NCI-H226 (cell line): ENCODE measurements at regions not wholly inside any gene's neighbourhood (a gene's known extent, or its start where the extent isn't known, plus 50 kb on each side); places are given as distances from the start of the nearest gene placed in this dataset.

Source experiments
- DNase-seq: peaks from one replicate; pipeline ENCODE4 v3.0.0-alpha.2; 2015

DNA sequence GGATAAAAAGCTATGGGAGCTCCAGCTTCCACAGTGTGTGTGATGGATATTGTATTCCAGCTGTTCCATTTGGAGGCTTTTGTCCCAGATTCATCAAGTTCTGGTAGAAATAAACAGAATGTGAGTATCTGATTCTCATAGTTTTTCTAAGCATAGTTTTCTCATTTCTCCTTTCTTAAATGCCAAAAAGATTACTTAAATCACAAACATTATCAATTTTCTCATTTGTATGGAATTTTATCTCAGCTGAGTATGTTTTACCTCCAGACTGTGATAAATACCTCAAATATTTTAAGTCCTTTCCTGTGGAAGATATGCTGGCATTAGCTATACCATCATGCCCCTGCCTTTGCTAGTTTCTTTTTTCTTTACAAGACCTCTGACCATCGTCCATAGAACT, 767.3 kb downstream of the TFAP2A start:
- DNase-seq: peak; percentile 93

GRCh38 chr6:9647071-9647445, 767.8 kb downstream of the TFAP2A start:
- peak; percentile 53 for DNase-seq

DNA sequence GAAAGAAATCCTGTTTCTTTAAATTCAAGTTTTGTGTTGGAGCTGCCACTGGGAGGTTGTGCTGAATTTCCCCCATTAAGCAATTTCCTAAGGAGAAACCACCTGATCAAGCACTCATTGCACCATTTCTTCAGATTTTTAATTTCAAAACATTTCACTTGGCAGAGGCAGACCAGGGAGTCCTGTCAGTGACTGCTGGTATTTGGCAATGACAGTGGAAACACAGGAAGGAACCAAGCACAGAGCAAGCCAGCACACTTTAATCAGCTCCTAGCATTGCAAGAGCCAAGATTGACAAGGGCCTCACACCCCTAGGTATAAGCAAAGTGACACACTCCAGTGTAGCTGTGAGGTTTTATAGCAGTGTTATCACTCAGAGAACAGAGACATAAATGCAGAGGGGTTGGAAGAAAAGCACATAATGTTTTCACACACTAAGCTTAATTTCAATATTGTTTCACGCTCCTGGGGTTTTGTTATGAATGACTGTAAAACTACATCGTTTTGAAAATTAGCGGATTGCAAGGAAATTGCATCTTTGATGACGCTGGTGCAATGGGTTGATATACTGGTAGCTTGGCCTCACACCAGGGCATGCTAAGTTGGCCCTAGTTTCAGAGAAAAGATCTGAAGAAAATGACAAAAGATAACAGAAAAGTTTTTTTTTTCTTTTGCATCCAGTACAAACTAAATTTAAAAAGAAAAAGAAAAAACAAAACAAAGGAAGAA, 768.4 kb downstream of the TFAP2A start:
- DNase-seq: peak; percentile 91

DNA sequence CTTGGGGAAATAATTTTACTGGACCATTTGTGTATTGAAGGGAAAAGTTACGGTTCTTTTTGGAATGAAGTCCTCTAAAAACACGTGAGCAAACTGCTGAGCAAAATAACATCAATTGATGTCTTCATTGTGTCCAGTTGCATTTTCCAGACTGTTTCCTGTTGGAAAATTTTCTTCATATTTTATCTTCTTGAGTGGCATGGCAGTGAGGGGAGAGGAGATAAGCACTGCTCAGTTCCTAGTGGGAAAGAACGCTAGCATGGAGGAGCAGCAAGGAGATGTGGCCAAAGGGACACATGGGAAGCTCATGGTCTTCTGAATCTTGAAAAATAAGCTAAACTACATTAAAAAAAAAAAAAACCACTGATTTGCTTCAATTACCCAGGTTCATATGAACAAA, 776.0 kb downstream of the TFAP2A start:
- no peak for DNase-seq

DNA sequence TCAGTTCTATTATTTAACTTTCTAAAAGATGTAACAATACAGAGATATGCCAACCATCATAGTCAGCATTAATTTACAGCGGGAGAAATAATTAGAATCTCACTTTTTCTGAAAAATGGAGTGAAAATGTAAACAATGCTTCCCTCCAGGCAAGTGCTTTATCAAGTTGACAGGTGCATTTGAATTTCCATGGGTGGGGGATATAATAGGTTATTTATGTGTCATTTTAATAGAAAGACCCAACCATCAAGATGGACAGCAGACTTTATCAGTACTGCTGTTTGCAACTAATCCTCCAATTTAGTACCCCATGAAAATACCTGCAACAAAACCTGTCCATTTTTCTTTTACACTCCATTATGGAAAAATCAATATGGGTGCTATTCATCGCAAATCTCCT, 780.1 kb downstream of the TFAP2A start:
- DNase-seq: no peak

DNA sequence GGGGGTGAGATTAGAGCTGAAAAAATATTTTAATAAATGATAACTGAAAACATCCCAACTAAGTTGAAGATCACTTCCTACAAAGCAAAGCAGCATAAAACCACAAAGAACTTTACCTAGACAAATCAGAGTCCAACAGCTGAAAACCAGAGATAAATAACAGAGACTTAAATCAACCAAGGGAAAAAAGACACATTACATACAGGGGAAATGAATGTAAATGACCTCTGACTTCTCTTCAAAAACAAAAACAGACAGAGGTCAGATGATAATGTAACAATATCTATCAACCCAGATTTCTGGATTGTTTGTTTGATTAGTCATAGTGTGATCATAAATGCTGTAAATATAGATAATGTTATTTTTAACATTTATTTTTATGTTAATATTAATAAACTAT, 782.8 kb downstream of the TFAP2A start:
- DNase-seq: no peak

- DNase-seq: peak; percentile 50
Measured at GRCh38 chr6:9628819-9629218, 786.1 kb downstream of the TFAP2A start.

- DNase-seq: no peak
Measured at GRCh38 chr6:9627916-9628315, 787.0 kb downstream of the TFAP2A start.

GRCh38 chr6:9623985-9624384, 790.9 kb downstream of the TFAP2A start:
- DNase-seq: peak; percentile 42

DNA sequence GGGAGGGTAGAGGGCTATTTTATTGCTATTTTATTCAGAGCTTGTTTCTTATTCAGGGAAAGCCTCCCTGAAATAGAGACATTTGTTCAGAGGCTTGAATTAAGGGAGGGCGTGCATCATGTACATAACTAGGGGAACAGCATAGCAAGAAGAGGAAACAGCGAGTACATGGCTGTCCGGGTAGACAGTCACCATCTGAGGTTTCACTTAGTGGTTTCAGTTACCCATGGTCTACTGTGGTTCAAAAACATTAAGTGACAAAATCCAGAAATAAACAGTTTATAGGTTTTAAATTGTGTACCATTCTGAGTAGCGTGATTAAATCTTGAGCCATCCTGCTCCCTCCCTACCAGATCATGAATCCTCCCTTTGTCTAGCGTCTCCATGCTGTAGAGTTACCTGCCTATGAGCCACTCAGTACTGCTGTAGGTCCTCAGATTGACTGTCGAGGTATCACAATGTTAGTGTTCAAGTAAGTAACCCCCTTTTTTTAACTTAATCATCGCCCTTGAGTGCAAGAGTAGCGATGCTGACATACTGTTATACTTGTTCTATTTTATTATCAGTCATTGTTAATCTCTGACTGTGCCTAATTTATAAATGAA, 791.5 kb downstream of the TFAP2A start:
- no peak for DNase-seq

GRCh38 chr6:9621276-9621675, 793.6 kb downstream of the TFAP2A start:
- no peak for DNase-seq

DNA sequence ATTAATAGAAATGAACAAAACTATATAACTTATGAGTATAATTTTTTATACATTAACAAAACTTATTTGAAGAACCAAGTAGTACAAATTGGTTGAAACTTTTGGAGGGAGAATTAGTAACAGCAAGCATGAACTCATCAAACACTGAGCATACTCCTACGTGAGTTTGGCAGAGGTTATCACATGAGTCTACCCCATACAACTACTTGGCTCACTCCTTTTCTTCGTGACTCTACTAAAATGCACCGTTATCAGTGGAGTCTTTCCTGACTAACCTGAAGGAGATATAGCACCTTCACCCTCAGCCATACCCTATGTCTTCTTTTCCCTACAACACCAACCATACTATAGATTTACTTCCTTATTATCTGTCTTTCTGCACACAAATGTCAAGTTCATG, 794.2 kb downstream of the TFAP2A start:
- peak; percentile 67 for DNase-seq

GRCh38 chr6:9620263-9620662, 794.6 kb downstream of the TFAP2A start:
- DNase-seq: peak; percentile 22

DNA sequence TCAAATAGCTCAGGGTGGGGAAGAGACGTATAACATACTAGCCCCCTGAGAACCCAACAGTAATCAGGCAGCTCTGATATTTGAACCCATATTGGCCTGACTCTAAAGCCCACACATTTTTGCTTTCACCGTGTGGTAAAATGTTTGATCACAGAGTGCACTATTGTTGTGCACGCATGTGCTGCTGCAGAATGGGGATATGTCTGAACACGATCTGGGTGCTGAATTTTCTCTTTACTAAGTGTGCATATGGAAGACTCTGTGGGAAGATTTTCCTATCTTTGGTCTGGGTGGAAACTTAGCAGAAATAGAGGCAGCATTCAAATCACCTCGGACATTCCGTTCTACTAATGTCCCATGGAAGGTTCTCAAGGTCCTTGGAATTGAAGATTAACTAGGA, 800.1 kb downstream of the TFAP2A start:
- DNase-seq: no peak

DNA sequence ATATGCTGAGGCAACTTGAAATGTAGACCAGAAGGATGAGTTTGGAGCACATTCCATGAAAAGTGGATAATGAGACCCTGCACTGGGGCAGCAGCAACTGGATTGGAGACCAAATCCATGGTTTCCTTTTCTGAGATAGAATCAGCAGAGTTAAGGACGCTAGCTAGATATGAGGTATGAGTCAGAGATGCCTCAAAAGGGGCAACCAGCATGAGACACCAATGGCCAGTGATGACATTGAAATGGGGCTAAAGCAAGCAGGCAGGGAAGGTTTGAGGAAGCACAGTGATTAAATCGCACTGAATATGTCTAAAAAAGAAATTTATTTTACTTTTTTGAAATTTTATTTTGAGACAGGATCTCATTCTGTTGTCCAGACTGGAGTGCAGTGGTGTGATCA, 802.4 kb downstream of the TFAP2A start:
- no peak for DNase-seq

DNA sequence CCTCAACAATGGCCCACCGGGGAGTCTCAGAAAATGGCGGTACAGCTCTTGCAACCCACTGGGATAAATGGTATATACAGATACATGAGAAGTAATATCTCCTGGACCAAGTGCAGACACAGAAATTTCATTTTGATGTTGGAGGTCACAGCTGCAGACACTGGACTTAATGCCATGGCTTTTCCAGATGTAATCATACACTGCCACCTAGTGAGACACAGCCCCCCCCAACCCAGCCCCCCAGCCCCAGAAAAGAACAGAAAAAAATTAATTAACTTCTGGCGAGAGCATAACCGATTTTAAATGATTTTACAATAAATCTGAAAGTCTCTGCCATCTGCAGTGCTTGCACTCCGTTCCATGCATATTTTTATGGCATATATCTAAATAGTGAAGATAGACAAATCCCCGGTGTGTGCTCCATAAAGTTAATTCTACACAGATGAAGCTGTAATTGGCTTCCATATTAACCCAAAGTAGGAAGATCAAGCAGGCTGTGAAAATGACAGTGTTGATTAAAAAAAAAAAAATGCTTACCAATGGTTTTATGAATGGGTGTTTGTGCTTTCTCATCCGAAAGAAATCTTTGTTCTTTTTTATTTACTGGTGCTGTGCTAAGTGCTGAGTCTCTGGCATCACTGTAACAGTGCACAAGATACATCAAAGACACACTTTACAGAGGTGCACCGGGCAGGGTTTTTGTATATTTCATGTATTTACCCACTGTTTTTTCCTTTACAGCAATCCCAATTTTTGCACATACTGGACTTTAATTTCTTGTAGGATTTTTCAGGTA, 804.1 kb downstream of the TFAP2A start:
- DNase-seq: no peak

DNA sequence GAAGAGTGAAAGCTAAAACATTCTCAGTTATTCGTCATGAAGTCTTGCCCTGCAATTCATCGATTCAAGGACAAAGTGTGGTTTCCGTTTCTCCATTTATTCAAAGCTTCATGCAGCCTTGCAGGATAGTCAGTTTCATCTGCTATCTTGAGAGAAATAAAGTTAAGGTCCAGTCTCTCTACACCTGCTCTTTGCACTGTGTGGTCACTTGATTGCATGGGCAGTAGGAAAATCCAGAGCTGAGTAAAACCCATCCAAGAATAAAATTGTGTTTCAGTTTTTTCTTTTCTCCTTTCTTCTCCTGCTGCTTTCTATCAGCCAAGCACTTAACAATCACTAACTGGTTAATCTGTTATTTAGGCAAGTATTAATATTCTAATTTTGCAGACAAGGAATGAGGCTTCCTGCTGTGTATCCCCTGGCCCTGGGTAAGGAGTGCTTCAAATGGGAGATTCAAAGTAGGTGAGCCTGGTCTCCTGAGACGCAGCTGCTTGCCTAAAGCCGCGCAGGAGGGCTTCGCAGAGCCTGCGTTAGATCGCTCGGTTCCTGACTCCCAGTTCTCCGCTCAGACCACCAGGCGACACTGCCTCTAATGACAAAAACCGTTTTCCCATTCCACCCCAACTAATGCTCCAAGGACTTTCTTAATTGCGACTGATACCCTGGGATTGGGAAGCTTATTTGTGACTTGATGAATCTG, 808.3 kb downstream of the TFAP2A start:
- no peak for DNase-seq

DNA sequence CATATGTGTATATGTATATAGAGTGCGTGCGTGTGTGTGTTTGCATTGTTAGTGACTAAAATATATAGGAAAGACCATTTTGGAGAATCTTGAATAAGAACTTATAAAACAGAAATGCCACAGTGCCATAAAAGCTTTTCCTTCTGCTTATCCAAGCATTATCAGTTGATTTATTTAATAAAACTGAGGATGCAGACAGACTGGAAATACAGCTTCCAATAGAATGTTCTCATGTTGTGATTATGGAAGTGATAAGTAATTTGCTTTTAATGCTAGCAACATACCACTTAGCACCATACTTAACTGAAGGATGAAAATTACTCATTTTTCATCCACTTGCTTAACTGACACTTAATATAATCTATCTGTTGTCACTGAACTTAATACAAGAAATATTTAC, 820.1 kb downstream of the TFAP2A start:
- DNase-seq: no peak

GRCh38 chr6:9593554-9593953, 821.3 kb downstream of the TFAP2A start:
- peak; percentile 8 for DNase-seq

DNA sequence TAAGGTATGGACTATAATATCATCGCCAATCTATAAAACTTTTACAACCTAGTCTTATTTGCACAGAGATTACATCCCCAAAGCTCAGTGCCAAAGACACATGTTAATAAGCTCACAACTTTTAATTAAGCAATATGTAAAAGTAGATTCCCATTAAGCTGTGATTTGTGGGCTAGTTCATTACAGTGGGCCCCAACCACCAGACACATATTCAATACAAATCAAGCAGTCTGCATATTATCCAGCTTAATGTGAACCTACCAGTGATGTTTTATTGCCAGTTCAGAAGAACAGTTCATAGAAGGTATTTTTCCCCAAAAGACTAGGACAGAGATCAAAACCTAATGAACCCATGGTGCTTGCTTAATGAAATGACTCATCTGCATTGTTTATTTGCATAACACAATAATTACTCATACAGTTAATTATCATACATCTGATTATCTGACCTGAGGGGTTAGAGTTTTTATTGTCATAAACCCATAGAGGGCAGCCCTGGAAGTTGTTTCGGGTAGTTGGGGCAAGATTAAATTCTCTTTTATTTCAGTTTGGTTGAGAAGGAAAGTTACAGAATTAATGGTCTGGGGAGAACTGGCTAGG, 831.0 kb downstream of the TFAP2A start:
- no peak for DNase-seq

DNA sequence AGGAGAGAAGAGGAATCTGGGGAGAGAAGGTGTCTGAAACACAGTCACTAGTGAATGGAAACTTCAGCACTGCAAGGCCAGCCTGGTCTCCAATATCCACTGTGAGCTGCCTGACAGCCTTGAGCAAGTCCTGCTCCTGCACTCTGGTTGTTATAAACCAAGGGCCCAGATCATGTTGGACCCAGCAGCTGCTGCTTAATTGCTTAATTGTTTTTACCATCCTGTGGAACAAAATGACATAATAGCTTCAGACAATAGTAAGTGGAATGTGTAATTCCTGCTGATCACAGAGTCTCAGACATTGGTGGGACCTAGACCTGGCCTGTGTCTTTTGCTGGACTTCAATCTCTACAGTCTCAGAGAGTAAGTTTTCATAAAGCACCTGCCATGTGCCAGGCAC, 833.7 kb downstream of the TFAP2A start:
- no peak for DNase-seq

- DNase-seq: no peak
Measured at GRCh38 chr6:9576521-9576920, 838.4 kb downstream of the TFAP2A start.

GRCh38 chr6:9566096-9566495, 848.8 kb downstream of the TFAP2A start:
- no peak for DNase-seq
